CD1c-positive myeloid dendritic cell (primary cell): ENCODE measurements at regions not wholly inside any gene's neighbourhood (a gene's known extent, or its start where the extent isn't known, plus 50 kb on each side); places are given as distances from the start of the nearest gene placed in this dataset.
"Not testable (repeated sequence)": the region's sequence is repeated elsewhere in the genome, so short reads cannot be mapped to it uniquely, and the experiment has no call there.

Experiments used
- DNase-seq: peaks from one replicate; pipeline ENCODE4 v3.0.0-alpha.2; 2016; ENCODE audit errors: extremely low spot score

- DNase-seq: no peak
Observed at GRCh38 chr6:19892260-19892659, 55.1 kb downstream of the ID4 start.

DNA sequence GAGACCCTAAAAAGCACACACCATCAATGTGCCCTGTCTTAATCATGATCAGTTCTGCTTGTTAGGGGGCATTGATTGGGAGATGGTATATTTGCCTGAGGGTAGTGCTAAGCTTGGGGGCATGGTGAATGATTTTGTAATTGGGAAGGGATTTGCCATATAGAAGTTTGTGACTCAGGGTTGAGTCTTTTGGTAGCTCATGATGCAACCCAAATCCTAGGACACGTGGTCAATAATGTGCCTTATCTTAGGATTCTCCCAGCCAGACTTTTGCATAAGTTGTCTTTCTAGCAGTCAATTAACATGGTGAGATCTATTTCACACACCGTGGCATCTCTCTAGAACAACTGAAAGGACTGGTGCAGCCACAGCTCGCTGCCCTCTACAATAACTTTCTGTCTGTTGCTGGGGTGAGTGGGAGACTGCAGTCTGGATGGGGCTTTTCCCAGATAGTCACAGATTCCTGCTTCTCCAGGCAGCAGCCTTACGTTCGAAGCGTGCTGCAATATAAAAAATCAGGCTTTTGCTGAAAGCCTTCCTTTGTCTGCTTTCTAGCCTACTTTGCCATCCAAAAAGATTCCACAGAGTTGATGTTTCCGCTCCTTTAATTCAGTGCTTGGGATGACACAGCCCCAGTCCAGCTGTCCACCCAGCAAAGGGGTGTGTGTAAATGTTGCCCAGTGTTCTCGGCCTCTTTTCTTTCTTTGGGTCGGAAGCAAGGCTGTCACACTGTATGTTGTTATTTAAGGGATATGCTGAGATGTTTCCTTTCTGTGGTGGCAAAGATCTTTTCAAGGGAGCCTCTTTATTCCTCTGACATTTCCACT, 58.9 kb downstream of the ID4 start:
- DNase-seq: no peak

DNA sequence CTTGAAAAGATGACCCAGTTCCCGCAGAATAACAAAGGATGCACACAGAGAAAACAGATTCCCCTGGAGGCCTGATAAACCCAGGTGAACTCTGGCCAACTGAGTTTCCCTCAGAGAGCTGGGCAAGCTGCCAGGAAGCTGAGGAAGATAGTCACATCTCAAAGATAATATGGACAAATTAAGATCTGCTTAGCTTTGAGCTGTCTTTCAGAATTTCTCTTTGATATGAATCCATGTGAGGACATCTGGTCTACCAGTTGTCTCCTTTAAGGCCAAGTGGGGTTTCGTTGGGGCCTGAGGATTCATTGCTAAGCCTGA, 59.5 kb downstream of the ID4 start:
- DNase-seq: no peak

DNA sequence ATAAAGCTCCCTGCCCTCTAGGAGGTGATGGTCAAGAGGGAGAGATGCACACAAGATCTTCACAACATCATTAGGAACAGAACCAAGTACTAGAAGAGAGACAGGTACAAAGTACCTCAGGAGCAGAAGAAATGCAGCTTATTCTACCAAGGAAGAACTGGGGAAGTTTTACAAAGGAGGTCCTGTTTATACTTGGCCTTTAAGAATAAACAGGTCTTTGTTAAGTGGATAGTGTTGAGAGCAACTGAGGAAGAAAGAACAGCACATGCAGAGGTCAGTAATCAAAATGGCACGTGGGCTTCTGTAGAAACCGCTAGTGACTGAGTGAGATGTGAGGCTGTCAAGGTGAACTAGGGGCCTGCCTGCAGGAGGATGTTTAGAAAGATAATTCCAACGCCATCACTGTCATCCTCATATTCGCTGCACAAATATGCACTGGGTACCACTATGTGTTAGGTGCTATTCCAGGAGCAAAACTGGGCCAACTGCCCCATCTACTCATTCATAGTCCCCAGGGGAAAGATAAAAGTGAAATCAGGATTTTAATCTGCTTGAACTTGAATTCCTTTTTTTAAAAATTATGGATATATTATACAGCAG, 61.1 kb downstream of the ID4 start:
- DNase-seq: no peak

DNA sequence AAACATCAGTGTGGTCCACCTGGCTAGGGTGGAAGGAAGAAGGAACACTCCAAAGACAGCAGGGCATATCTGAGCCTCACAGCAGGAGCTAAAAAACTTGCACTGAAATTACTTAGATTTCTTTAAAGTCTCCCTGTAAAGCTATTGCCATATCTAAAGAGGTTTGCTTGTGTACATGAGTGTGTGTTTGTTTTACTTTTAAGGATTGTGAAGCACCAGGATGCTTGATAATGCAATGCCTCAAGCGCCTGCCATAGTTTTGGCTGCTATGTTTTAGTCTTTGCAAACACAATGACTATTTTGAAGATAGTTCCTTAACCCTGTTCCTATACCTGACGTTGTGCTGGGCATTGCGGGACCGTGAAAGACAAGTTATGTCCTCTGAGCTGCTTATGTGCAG, 65.0 kb downstream of the ID4 start:
- no peak for DNase-seq

GRCh38 chr6:19904408-19904807, 67.2 kb downstream of the ID4 start:
- not testable (repeated sequence) for DNase-seq

DNA sequence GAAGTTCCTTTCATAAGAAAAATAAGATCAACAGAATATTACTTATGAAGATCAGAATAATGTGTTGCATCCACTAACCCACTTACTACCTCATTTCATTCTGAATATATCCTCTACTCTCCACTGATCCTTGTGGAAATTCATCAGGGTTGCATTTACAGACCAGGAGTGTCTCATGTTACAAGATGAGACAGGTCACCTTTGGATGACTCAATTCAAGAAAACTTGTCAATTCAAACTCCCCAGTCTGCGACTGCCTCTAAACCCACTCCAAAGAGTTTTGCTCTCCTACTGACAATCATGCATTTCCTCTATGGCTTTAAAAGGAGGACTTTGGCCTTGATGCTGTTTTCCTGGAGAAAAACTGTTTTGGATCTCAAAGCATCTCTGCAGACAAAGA, 68.4 kb downstream of the ID4 start:
- no peak for DNase-seq

GRCh38 chr6:19906171-19906570, 69.0 kb downstream of the ID4 start:
- no peak for DNase-seq

GRCh38 chr6:19911223-19911622, 74.1 kb downstream of the ID4 start:
- DNase-seq: no peak

GRCh38 chr6:19918436-19918835, 81.3 kb downstream of the ID4 start:
- DNase-seq: no peak

GRCh38 chr6:19921786-19922185, 84.6 kb downstream of the ID4 start:
- no peak for DNase-seq

- DNase-seq: no peak
Observed at GRCh38 chr6:19925533-19925932, 88.4 kb downstream of the ID4 start.

- DNase-seq: no peak
Observed at GRCh38 chr6:19928461-19928860, 91.3 kb downstream of the ID4 start.

DNA sequence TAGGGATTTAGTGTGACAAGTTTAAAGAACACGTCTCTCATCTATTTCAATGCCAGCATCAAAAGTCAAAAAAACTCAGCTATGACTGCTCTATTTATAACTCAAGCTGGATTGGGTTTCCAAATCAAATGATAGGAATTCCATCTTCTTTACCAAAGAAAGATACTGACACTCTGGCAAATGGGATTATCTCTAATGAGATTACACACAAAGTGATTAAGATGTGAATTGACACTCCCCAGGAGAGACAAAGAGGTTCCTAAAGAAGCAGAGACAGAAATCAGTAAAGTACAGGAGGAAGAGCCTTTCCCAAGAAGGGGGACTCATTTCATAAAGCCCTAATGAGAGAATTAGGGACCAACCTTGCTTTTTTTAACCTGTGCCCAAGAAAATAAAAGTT, 92.1 kb downstream of the ID4 start:
- no peak for DNase-seq

DNA sequence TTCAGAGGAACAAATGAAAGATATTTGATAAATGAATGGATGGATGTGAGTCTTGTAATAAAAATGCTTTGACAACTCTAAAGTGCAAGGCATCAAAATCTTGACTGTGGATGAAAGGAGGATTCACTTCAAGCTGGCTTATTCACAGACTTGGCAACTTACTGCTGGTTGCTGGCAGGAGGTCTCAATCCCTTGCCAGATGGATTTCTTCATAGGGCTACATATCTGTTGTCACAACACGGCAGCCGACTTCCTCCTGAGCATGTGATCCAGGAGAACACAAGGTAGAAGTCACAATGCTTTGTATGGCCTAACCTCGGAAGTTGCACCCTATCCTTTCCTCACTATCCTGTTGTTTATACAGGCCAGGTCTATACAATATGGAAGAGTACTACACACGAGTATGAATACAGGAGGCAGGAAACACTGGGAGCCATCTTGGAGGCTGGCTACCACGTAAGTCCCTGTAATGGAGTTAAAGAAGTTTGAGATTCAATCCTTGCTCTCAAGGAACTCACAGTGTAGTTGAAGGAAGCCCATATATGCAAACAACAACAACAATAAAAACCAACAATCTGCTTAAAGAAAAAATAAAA, 97.9 kb downstream of the ID4 start:
- DNase-seq: no peak

- not testable (repeated sequence) for DNase-seq
Observed at GRCh38 chr6:19939321-19939720, 102.2 kb downstream of the ID4 start.

DNA sequence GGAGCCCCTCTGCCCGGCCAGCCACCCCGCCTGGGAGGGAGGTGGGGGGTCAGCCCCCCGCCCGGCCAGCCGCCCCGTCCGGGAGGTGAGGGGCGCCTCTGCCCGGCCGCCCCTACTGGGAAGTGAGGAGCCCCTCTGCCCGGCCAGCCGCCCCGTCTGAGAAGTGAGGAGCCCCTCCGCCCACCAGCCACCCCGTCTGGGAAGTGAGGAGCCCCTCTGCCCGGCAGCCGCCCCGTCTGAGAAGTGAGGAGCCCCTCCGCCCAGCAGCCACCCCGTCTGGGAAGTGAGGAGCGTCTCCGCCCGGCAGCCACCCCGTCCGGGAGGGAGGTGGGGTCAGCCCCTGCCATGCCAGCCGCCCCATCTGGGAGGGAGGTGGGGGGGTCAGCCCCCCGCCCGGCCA, 102.8 kb downstream of the ID4 start:
- not testable (repeated sequence) for DNase-seq

DNA sequence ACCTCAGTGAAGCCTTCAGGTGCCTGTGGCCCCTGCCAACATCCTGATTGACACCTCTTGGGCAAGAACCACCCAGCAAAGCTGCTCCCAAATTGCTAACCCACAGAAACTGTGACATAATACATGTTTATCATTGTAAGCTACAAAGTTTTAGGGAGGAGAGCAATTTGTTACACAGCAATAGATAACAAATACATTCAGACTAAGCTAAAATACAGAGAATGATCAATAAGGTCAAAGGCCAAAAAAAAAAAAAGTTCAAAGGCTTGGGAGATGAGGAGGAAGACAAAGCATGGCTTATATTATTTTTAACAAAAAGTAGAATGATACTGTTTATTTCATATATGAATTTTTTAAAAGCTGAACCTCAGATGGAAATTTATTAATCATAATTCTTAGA, 105.9 kb downstream of the ID4 start:
- no peak for DNase-seq

DNA sequence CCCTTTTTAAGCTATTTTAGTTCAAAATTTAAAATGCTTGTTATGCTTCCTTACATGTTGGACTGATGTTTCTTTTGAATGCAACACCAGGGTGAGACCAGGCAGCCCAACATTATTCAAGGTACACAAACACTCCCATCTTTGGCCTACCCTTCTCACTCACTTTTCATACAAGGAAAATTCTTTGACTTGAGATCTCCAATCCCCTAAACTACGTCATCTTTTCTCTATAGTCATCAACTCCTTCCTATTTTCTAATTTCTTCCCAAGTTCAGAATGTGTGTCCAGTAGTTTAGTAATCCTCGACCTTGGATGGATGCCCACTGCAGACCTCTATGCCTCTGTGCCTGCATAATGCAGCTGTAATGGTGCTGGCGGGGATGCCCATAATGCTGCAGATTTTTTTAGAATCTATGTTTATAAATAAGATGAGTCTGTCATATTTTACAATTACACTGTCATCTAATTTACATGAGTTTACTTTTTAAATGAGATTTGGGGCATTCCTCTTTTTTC, 108.7 kb downstream of the ID4 start:
- no peak for DNase-seq

- DNase-seq: no peak
Observed at GRCh38 chr6:19949155-19949554, 112.0 kb downstream of the ID4 start.

- DNase-seq: no peak
Observed at GRCh38 chr6:19964115-19964514, 126.9 kb downstream of the ID4 start.

GRCh38 chr6:19968201-19968600, 131.0 kb downstream of the ID4 start:
- DNase-seq: no peak

GRCh38 chr6:19972221-19972620, 135.1 kb downstream of the ID4 start:
- no peak for DNase-seq
